GM10248 (cell line): ENCODE measurements at regions not wholly inside any gene's neighbourhood (a gene's known extent, or its start where the extent isn't known, plus 50 kb on each side); places are given as distances from the start of the nearest gene placed in this dataset.

Experiments
- CTCF ChIA-PET: fragments of 300-600 bp; sonication (Branson Sonifier 250); formaldehyde crosslinking; extraction: SDS; loops from one replicate; lab custom pipeline; 2021; ENCODE audit warnings: antibody characterized with exemption; lab: Yijun Ruan, JAX
- POLR2A ChIA-PET: fragments of 350-650 bp; sonication (Branson Sonifier 250); formaldehyde crosslinking; extraction: SDS; loops from one replicate; lab custom pipeline; 2020; ENCODE audit warnings: antibody characterized with exemption; lab: Yijun Ruan, JAX
- DNase-seq: peaks from one replicate; pipeline ENCODE4 v3.0.0; 2012; ENCODE audit errors: extremely low spot score
- CTCF ChIP-seq: IDR thresholded peaks from 2 replicates; pipeline ENCODE4 v1.5.1; 2012; ENCODE audit warnings: mild to moderate bottlenecking, low read depth; ENCODE audit errors: extremely low read depth, missing control alignments, control extremely low read depth

- DNase-seq: no peak
- CTCF ChIA-PET: no interaction called here
- no peak for TF ChIP-seq CTCF
- POLR2A ChIA-PET: no interaction called here
Observed at GRCh38 chrX:20838477-20838876, 535.7 kb upstream of the CNKSR2 start.

GRCh38 chrX:20829665-20830491, 544.3 kb upstream of the CNKSR2 start:
- ChIA-PET CTCF (no interaction called here), POLR2A (no interaction called here)
- TF ChIP-seq CTCF: no peak
- DNase-seq: no peak

- ChIA-PET POLR2A (no interaction called here), CTCF (no interaction called here)
- TF ChIP-seq CTCF: no peak
- DNase-seq: no peak
Observed at GRCh38 chrX:20825984-20826383, 548.2 kb upstream of the CNKSR2 start.

- TF ChIP-seq CTCF: no peak
- DNase-seq: no peak
- POLR2A ChIA-PET: no interaction called here
- CTCF ChIA-PET: no interaction called here
Observed at GRCh38 chrX:20803971-20804370, 537.3 kb upstream of the RPS6KA3 start.

GRCh38 chrX:20802036-20802435, 535.3 kb upstream of the RPS6KA3 start:
- POLR2A ChIA-PET: no interaction called here
- DNase-seq: no peak
- TF ChIP-seq CTCF: no peak
- CTCF ChIA-PET: no interaction called here

- ChIA-PET POLR2A (no interaction called here), CTCF (no interaction called here)
- no peak for TF ChIP-seq CTCF
- no peak for DNase-seq
Observed at GRCh38 chrX:20796450-20796849, 529.7 kb upstream of the RPS6KA3 start.
